Neural progenitor cell (in vitro differentiated cells): ENCODE measurements at regions not wholly inside any gene's neighbourhood (a gene's known extent, or its start where the extent isn't known, plus 50 kb on each side); places are given as distances from the start of the nearest gene placed in this dataset.

Experiments used
- CTCF ChIP-seq: fragments of 200-600 bp; sonication (generic); IDR thresholded peaks from 2 replicates; pipeline ENCODE4 v1.5.1; 2017; ENCODE audit warnings: antibody characterized with exemption, mild to moderate bottlenecking
- EZH2phosphoT487 ChIP-seq: fragments of 200-600 bp; sonication (generic); IDR thresholded peaks from 2 replicates; pipeline ENCODE4 v1.6.1; 2017; ENCODE audit warnings: antibody characterized with exemption

DNA sequence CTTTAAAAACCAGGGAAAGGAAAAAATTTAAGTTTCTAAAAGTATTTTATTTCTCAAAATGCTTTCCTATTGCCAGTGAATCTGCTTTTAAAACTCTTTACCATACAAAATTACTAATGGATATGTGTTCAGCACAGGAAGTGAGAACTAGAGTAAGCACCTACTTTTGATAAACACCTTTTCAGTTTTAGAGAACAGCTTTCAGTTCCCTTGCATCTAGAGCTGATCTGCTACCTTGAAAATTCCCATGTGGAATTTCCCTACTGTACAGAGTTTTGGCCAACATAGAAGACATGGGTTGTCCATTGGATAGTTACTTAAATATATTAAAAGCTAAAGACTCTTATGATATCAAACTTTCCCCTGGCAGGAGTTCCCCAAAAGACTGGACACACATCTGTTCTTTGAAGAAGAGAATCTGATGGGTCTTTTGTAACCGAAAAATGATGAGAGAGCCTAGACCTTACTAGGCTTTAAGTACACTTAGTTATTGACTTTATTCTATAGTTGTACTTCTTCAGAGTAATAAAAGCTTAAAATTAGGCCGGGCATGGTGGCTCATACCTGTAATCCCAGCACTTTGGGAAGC, 112.1 kb upstream of the CNTNAP4 start:
- TF ChIP-seq EZH2phosphoT487, result no peak
- no peak for TF ChIP-seq CTCF
